SK-N-SH treated with all-trans-retinoic acid at 6 μM for 48 hours (cell line): ENCODE measurements at regions not wholly inside any gene's neighbourhood (a gene's known extent, or its start where the extent isn't known, plus 50 kb on each side); places are given as distances from the start of the nearest gene placed in this dataset.

Source experiments
- ATAC-seq: fragments of 200-7000 bp; cut with Tn5 transposase; 3 replicates; pipeline ENCODE4 v1.9.1; 2020; ENCODE audit warnings: mild to moderate bottlenecking, moderate library complexity
- ARNTL ChIP-seq: fragments of 450-650 bp; formaldehyde crosslinking; IDR thresholded peaks from 2 replicates; pipeline ENCODE4 v1.5.0; 2020; ENCODE audit warnings: low read depth, mild to moderate bottlenecking, moderate library complexity, borderline replicate concordance
- BACH2 ChIP-seq: fragments of 250-450 bp; sonication (Bioruptor Pico); IDR thresholded peaks from 2 replicates; pipeline ENCODE4 v1.9.0; 2021; ENCODE audit warnings: mild to moderate bottlenecking, borderline replicate concordance
- CREB5 ChIP-seq: fragments of 250-450 bp; sonication (Bioruptor Pico); IDR thresholded peaks from 2 replicates; pipeline ENCODE4 v1.5.1; 2020; ENCODE audit warnings: low read depth, mild to moderate bottlenecking, moderate library complexity
- CSDC2 ChIP-seq: fragments of 250-450 bp; sonication (Bioruptor Pico); IDR thresholded peaks from 2 replicates; pipeline ENCODE4 v1.5.0; 2020; ENCODE audit warnings: mild to moderate bottlenecking, moderate library complexity
- CSRNP3 ChIP-seq: fragments of 250-450 bp; sonication (Bioruptor Pico); IDR thresholded peaks from 2 replicates; pipeline ENCODE4 v1.5.1; 2021; ENCODE audit warnings: mild to moderate bottlenecking, moderate library complexity
- ESRRG ChIP-seq: fragments of 250-450 bp; sonication (Bioruptor Pico); IDR thresholded peaks from 2 replicates; pipeline ENCODE4 v1.6.1; 2021; ENCODE audit warnings: mild to moderate bottlenecking
- GLIS3 ChIP-seq: fragments of 250-450 bp; sonication (Bioruptor Pico); IDR thresholded peaks from 2 replicates; pipeline ENCODE4 v1.5.0; 2020; ENCODE audit warnings: mild to moderate bottlenecking, moderate library complexity
- ISL1 ChIP-seq: fragments of 250-450 bp; sonication (Bioruptor Pico); IDR thresholded peaks from 2 replicates; pipeline ENCODE4 v2.1.2; 2022; ENCODE audit warnings: mild to moderate bottlenecking, moderate library complexity
- OSR1 ChIP-seq: fragments of 250-450 bp; sonication (Bioruptor Pico); IDR thresholded peaks from 2 replicates; pipeline ENCODE4 v1.8.0; 2022; ENCODE audit warnings: moderate library complexity, mild to moderate bottlenecking, inconsistent platforms
- PATZ1 ChIP-seq: fragments of 250-450 bp; sonication (Bioruptor Pico); IDR thresholded peaks from 2 replicates; pipeline ENCODE4 v1.8.0; 2020; ENCODE audit warnings: mild to moderate bottlenecking, moderate library complexity, borderline replicate concordance
- POU6F1 ChIP-seq: fragments of 250-450 bp; sonication (Bioruptor Pico); IDR thresholded peaks from 2 replicates; pipeline ENCODE4 v1.8.0; 2021; ENCODE audit warnings: low read depth, mild to moderate bottlenecking, moderate library complexity, borderline replicate concordance
- PPARA ChIP-seq: fragments of 250-450 bp; sonication (Bioruptor Pico); IDR thresholded peaks from 2 replicates; pipeline ENCODE4 v1.5.0; 2020; ENCODE audit warnings: mild to moderate bottlenecking, borderline replicate concordance
- RARB ChIP-seq: fragments of 250-450 bp; sonication (Bioruptor Pico); IDR thresholded peaks from 2 replicates; pipeline ENCODE4 v1.8.0; 2021; ENCODE audit warnings: mild to moderate bottlenecking, moderate library complexity
- SNAI2 ChIP-seq: fragments of 250-450 bp; sonication (Bioruptor Pico); IDR thresholded peaks from 2 replicates; pipeline ENCODE4 v1.5.0; 2020; ENCODE audit warnings: mild to moderate bottlenecking, moderate library complexity
- TOX ChIP-seq: fragments of 250-450 bp; sonication (Bioruptor Pico); IDR thresholded peaks from 2 replicates; pipeline ENCODE4 v1.8.0; 2021; ENCODE audit warnings: mild to moderate bottlenecking, moderate library complexity, borderline replicate concordance
- TSHZ2 ChIP-seq: fragments of 250-450 bp; sonication (Bioruptor Pico); IDR thresholded peaks from 2 replicates; pipeline ENCODE4 v1.5.0; 2020; ENCODE audit warnings: mild to moderate bottlenecking, moderate library complexity
- ZC3H10 ChIP-seq: fragments of 250-450 bp; sonication (Bioruptor Pico); IDR thresholded peaks from 2 replicates; pipeline ENCODE4 v1.5.1; 2021; ENCODE audit warnings: mild to moderate bottlenecking, moderate library complexity
- ZFP3 ChIP-seq: fragments of 250-450 bp; sonication (Bioruptor Pico); IDR thresholded peaks from 2 replicates; pipeline ENCODE4 v1.5.0; 2020; ENCODE audit warnings: mild to moderate bottlenecking, moderate library complexity
- ZNF70 ChIP-seq: fragments of 450-650 bp; formaldehyde crosslinking; IDR thresholded peaks from 2 replicates; pipeline ENCODE4 v1.5.0; 2020; ENCODE audit warnings: mild to moderate bottlenecking, moderate library complexity
- ZNF8 ChIP-seq: fragments of 450-650 bp; formaldehyde crosslinking; IDR thresholded peaks from 2 replicates; pipeline ENCODE4 v1.5.0; 2020; ENCODE audit warnings: mild to moderate bottlenecking, moderate library complexity

- ATAC-seq, result no peak
- no peak for TF ChIP-seq OSR1
- TF ChIP-seq ZNF70 (CRISPR knock-in tag), result no peak
- TF ChIP-seq CSRNP3 (CRISPR knock-in tag), result no peak
- TF ChIP-seq CREB5 (CRISPR knock-in tag), result no peak
- TF ChIP-seq ISL1 (CRISPR knock-in tag), result no peak
- TF ChIP-seq ZC3H10 (CRISPR knock-in tag), result no peak
- no peak for TF ChIP-seq ARNTL (CRISPR knock-in tag)
- no peak for TF ChIP-seq ZFP3 (CRISPR knock-in tag)
- no peak for TF ChIP-seq SNAI2 (CRISPR knock-in tag)
- no peak for TF ChIP-seq TSHZ2 (CRISPR knock-in tag)
- TF ChIP-seq, all 23 proteins: peak for 0
Measured at GRCh38 chr12:88985011-88985410, 367.3 kb downstream of the DUSP6 start.

GRCh38 chr12:88982694-88983093 lies 369.6 kb downstream of the DUSP6 start:
- ATAC-seq, result no peak

More at GRCh38 chr12:88982694-88983093, 369.6 kb downstream of the DUSP6 start:
- TF ChIP-seq TSHZ2 (CRISPR knock-in tag) (no peak), ESRRG (CRISPR knock-in tag) (no peak), GLIS3 (CRISPR knock-in tag) (no peak), CSDC2 (CRISPR knock-in tag) (no peak), TOX (CRISPR knock-in tag) (no peak), ISL1 (CRISPR knock-in tag) (no peak), PATZ1 (no peak), ARNTL (CRISPR knock-in tag) (no peak), RARB (CRISPR knock-in tag) (no peak), CSRNP3 (CRISPR knock-in tag) (no peak), PPARA (no peak), ZNF8 (CRISPR knock-in tag) (no peak), POU6F1 (CRISPR knock-in tag) (no peak), BACH2 (CRISPR knock-in tag) (no peak)
